ENCODE measurements at regions not wholly inside any gene's neighbourhood (a gene's known extent, or its start where the extent isn't known, plus 50 kb on each side); places are given as distances from the start of the nearest gene placed in this dataset.

- TF ChIP-seq, protein P1, sequence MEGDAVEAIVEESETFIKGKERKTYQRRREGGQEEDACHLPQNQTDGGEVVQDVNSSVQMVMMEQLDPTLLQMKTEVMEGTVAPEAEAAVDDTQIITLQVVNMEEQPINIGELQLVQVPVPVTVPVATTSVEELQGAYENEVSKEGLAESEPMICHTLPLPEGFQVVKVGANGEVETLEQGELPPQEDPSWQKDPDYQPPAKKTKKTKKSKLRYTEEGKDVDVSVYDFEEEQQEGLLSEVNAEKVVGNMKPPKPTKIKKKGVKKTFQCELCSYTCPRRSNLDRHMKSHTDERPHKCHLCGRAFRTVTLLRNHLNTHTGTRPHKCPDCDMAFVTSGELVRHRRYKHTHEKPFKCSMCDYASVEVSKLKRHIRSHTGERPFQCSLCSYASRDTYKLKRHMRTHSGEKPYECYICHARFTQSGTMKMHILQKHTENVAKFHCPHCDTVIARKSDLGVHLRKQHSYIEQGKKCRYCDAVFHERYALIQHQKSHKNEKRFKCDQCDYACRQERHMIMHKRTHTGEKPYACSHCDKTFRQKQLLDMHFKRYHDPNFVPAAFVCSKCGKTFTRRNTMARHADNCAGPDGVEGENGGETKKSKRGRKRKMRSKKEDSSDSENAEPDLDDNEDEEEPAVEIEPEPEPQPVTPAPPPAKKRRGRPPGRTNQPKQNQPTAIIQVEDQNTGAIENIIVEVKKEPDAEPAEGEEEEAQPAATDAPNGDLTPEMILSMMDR (IDR thresholded peaks at IDR 0.05; ENCODE audit: low read depth, low read length): no peak
- TF ChIP-seq MYC (IDR thresholded peaks at IDR 0.05; ENCODE audit: low read depth, low read length) (no peak), POLR2A (IDR thresholded peaks at IDR 0.05; ENCODE audit: extremely low read depth, insufficient read length) (no peak)
- TF ChIP-seq, protein P2, sequence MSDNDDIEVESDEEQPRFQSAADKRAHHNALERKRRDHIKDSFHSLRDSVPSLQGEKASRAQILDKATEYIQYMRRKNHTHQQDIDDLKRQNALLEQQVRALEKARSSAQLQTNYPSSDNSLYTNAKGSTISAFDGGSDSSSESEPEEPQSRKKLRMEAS (IDR thresholded peaks at IDR 0.05; ENCODE audit: low read depth, low read length): no peak
- no peak overlapping the region for H3K4me3 ChIP-seq (ENCODE audit: low read depth, low read length)
- DNase-seq (ENCODE audit: low read depth): no peak
Measured at GRCh38 chr6:72457738-72458137, 164.1 kb upstream of the KCNQ5 start.

DNA sequence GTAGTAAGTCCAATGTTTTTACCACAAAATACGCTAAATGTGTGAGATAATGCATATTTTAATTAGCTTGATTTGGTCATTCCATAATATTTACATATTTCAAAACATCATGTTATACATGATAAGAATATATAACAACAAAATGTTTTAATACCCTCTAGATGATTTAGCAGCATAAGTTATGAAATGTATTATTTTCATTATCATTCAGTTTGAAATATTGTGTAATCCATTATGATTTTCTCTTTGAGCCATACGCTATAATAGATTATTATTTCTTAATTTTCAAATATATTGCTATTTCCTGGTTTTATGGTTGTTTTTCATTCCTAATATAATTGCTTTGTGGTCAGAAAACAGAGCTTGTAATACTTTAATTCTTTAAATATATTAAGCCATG is 163.3 kb upstream of the KCNQ5 start:
- TF ChIP-seq MYC (IDR thresholded peaks at IDR 0.05; ENCODE audit: low read depth, low read length) (no peak), POLR2A (IDR thresholded peaks at IDR 0.05; ENCODE audit: extremely low read depth, insufficient read length) (no peak)
- TF ChIP-seq, protein P2 (IDR thresholded peaks at IDR 0.05; ENCODE audit: low read depth, low read length): no peak
- TF ChIP-seq, protein P1 (IDR thresholded peaks at IDR 0.05; ENCODE audit: low read depth, low read length): no peak
- no peak for DNase-seq (ENCODE audit: low read depth)
- no peak overlapping the region for H3K4me3 ChIP-seq (ENCODE audit: low read depth, low read length)

- TF ChIP-seq, protein P2 (IDR thresholded peaks at IDR 0.05; ENCODE audit: low read depth, low read length): no peak
- TF ChIP-seq MYC (IDR thresholded peaks at IDR 0.05; ENCODE audit: low read depth, low read length): no peak
- TF ChIP-seq POLR2A (IDR thresholded peaks at IDR 0.05; ENCODE audit: extremely low read depth, insufficient read length): no peak
- TF ChIP-seq, protein P1 (IDR thresholded peaks at IDR 0.05; ENCODE audit: low read depth, low read length): no peak
- DNase-seq (ENCODE audit: low read depth): no peak
- no peak overlapping the region for H3K4me3 ChIP-seq (ENCODE audit: low read depth, low read length)
Measured at GRCh38 chr6:72461144-72461543, 160.7 kb upstream of the KCNQ5 start.

DNA sequence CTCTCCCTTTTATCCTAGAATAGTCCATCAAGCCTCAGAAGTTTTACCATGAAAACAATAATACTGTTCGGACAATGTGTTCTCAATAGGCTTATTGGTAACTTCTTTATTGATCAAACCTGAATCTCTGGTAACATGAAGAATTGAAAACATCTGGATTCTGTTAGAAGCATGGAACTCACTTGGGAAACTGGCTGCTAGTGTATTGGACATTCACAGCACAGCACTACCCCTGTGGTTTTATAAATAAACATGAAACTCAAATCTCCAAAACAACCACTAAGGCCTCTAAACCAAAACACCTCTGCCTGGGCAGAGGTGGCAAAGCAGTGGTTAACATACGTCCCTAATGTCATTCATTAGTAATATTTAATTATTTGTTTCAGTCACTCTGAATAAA is 157.6 kb upstream of the KCNQ5 start:
- H3K4me3 ChIP-seq (ENCODE audit: low read depth, low read length): no peak overlapping the region
- DNase-seq (ENCODE audit: low read depth): no peak
- TF ChIP-seq, protein P1 (IDR thresholded peaks at IDR 0.05; ENCODE audit: low read depth, low read length): no peak
- TF ChIP-seq, protein P2 (IDR thresholded peaks at IDR 0.05; ENCODE audit: low read depth, low read length): no peak
- no peak for TF ChIP-seq MYC (IDR thresholded peaks at IDR 0.05; ENCODE audit: low read depth, low read length)
- TF ChIP-seq POLR2A (IDR thresholded peaks at IDR 0.05; ENCODE audit: extremely low read depth, insufficient read length): no peak

GRCh38 chr6:72464791-72465691 is 156.8 kb upstream of the KCNQ5 start:
- TF ChIP-seq MYC (IDR thresholded peaks at IDR 0.05; ENCODE audit: low read depth, low read length) (no peak), POLR2A (IDR thresholded peaks at IDR 0.05; ENCODE audit: extremely low read depth, insufficient read length) (no peak)
- TF ChIP-seq, protein P2 (IDR thresholded peaks at IDR 0.05; ENCODE audit: low read depth, low read length): no peak
- TF ChIP-seq, protein P1 (IDR thresholded peaks at IDR 0.05; ENCODE audit: low read depth, low read length): no peak
- peak; percentile 3 for DNase-seq (ENCODE audit: low read depth)
- H3K4me3 ChIP-seq (ENCODE audit: low read depth, low read length): no peak overlapping the region

Measured in NB4 (cell line).